Neural progenitor cell (in vitro differentiated cells): ENCODE measurements at regions not wholly inside any gene's neighbourhood (a gene's known extent, or its start where the extent isn't known, plus 50 kb on each side); places are given as distances from the start of the nearest gene placed in this dataset.

Source experiments
- CTCF ChIP-seq: fragments of 200-600 bp; sonication (generic); IDR thresholded peaks from 2 replicates; pipeline ENCODE4 v1.5.1; 2017; ENCODE audit warnings: antibody characterized with exemption, mild to moderate bottlenecking
- EZH2 ChIP-seq: fragments of 200-600 bp; sonication (generic); IDR thresholded peaks from 2 replicates; pipeline ENCODE4 v1.6.1; 2017; ENCODE audit warnings: antibody characterized with exemption, mild to moderate bottlenecking, moderate library complexity

GRCh38 chr15:95400428-95400827 is 930.1 kb upstream of the NR2F2 start:
- no peak for TF ChIP-seq CTCF
- no peak for TF ChIP-seq EZH2
